ENCODE measurements at regions not wholly inside any gene's neighbourhood (a gene's known extent, or its start where the extent isn't known, plus 50 kb on each side); places are given as distances from the start of the nearest gene placed in this dataset.
A peak's percentile ranks its signal among the peaks of the same experiment; 100 is the strongest.

DNA sequence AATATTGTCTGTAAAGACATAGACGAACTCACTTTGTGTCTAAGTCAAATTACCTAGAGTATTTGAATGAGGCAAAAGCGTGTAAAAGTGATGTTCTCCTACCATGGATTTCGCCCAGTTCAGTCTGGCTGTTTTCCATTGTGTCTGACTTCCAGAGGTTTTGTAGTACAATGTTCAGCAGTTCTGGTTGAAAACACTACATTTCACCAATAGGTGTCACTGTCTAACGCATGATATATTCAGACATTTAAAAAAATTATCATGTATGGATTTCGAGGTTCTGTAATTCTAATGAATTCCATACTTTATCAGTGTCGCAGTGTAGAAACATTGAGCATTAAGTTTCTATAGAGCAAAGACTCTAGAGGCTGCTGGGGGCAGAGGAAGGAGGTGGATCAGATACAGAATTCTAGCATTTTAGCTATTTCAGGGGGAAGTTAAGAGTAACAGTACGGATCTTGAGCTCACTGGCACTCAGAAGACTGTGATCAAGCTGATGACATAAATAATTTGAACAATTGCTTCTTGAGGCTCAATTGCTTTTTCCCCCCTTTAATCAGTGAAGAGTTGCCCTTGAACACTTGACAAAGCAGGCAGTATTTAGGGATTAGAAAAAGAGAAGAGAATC is 196.9 kb upstream of the RHOBTB1 start:
- Histone ChIP-seq H2BK120ac (ENCODE audit: low read depth, low read length) (no peak overlapping the region), H2AFZ (replicated peaks; ENCODE audit: low read length, poor library complexity) (no peak overlapping the region), H4K8ac (ENCODE audit: low read depth in 2 of 2, low read length in 2 of 2) (no peak overlapping the region), H3K56ac (ENCODE audit: extremely low read depth, insufficient read depth, low read length) (no peak overlapping the region), H3K36me3 (ENCODE audit: control insufficient read depth, insufficient read depth, low read length) (no peaks in the 10 kb centered on the region), H3K27me3 (ENCODE audit: control insufficient read depth, insufficient read depth, low read length) (0 out of 2 replicates have a peak, but pooled peaks cover 1% of the 10 kb centered on the region), H3K4ac (ENCODE audit: low read depth, low read length) (no peak overlapping the region), H4K91ac (ENCODE audit: insufficient read depth, low read depth, low read length) (no peak overlapping the region), H2AK9ac (replicated peaks; ENCODE audit: low read depth, low read length, poor library complexity) (no peak overlapping the region), H3K14ac (replicated peaks; ENCODE audit: low read depth, low read length) (no peak overlapping the region), H3K9me1 (ENCODE audit: insufficient read depth, low read length) (peaks cover 11% of the 10 kb centered on the region), H4K5ac (ENCODE audit: low read depth, low read length) (no peak overlapping the region), H3K9ac (ENCODE audit: low read depth, low read length) (no peak overlapping the region), H2BK20ac (ENCODE audit: low read depth, low read length) (no peak overlapping the region), H4K20me1 (ENCODE audit: insufficient read depth, low read length) (no peaks in the 10 kb centered on the region), H3K18ac (ENCODE audit: low read depth, low read length) (no peak overlapping the region; the same call in 1 of the 2 replicates), H3K9me3 (ENCODE audit: control insufficient read depth, insufficient read depth, low read length) (no peaks in the 10 kb centered on the region), H2BK5ac (ENCODE audit: low read depth, low read length, poor library complexity, severe bottlenecking) (no peak overlapping the region), H3K79me1 (ENCODE audit: low read depth in 1 of 2, low read length in 2 of 2) (no peaks in the 10 kb centered on the region), H3K23ac (ENCODE audit: low read depth, low read length) (no peak overlapping the region), H3K4me3 (ENCODE audit: insufficient read depth, low read depth, low read length) (no peak overlapping the region), H3K27ac (ENCODE audit: insufficient read depth, low read length) (no peak overlapping the region), H2BK15ac (ENCODE audit: low read depth, low read length) (no peak overlapping the region), H2AK5ac (ENCODE audit: low read depth, low read length) (no peak overlapping the region), H3K4me2 (ENCODE audit: low read depth, low read length) (no peak overlapping the region), H3K4me1 (ENCODE audit: control insufficient read depth, insufficient read depth, low read length) (peaks cover 15% of the 10 kb centered on the region)
- dilution Hi-C loops (cut with HindIII; ENCODE audit: low sequenced_read_pairs, unreplicated experiment): no loop called here
- no CpG with 5 or more reads among the region's 7 CpGs for WGBS, 2 experiments (ENCODE audit: extremely low coverage in 2 of 2, insufficient read length in 1 of 2)
- ChIA-PET CTCF (interaction anchor here (0.6 to 1.8 kb wide), 11 partner anchors 9 to 716 kb away, joined by 3 to 12 read pairs (median 4); no protein-coding TSS in a partner anchor), POLR2A (ENCODE audit: unreplicated experiment) (no interaction called here)
- intact Hi-C loops (cut with micrococcal nuclease): loop anchor here (1.0 to 5.0 kb wide), 4 partner anchors 142 to 761 kb away; partner anchors contain the start of gene ARID5B
- in situ Hi-C loops (cut with MboI; ENCODE audit: low sequenced_read_pairs): loop anchor here (10.0 kb wide), 1 partner anchor 584 kb away; no protein-coding TSS in a partner anchor
- DNase-seq: peak; percentile 77
- TF ChIP-seq FOS (IDR thresholded peaks at IDR 0.05; ENCODE audit: low read depth, low read length) (no peak), MXI1 (IDR thresholded peaks at IDR 0.05; ENCODE audit: borderline replicate concordance, low read depth, low read length) (no peak), USF2 (IDR thresholded peaks at IDR 0.05; ENCODE audit: low read depth, low read length) (no peak), RAD21 (IDR thresholded peaks at IDR 0.05; ENCODE audit: low read length) (peak; percentile 66), CTCF (conservative IDR thresholded peaks at IDR 0.05; ENCODE audit: low read depth, low read length) (peak; percentile 68), ELK1 (IDR thresholded peaks at IDR 0.05; ENCODE audit: borderline replicate concordance, low read depth, low read length) (no peak), MAFK (IDR thresholded peaks at IDR 0.05; ENCODE audit: low read depth, low read length) (no peak), RFX5 (IDR thresholded peaks at IDR 0.05; ENCODE audit: low read depth, low read length) (no peak), POLR2A (IDR thresholded peaks at IDR 0.05; ENCODE audit: low read depth, low read length) (no peak), CEBPB (IDR thresholded peaks at IDR 0.05; ENCODE audit: low read depth, low read length) (no peak), NFE2L2 (IDR thresholded peaks at IDR 0.05; ENCODE audit: low read depth, low read length) (no peak), RCOR1 (IDR thresholded peaks at IDR 0.05; ENCODE audit: insufficient replicate concordance, low read length) (no peak), BHLHE40 (IDR thresholded peaks at IDR 0.05; ENCODE audit: low read depth, low read length) (no peak), CHD1 (IDR thresholded peaks at IDR 0.05; ENCODE audit: low read depth, low read length) (no peak), SMC3 (IDR thresholded peaks at IDR 0.05; ENCODE audit: low read depth, low read length) (peak; percentile 44)
- peak; percentile 84 for ATAC-seq (ENCODE audit: low read depth)
- no TSS peak for BruUV-seq (replicated peaks)
